ENCODE measurements at regions not wholly inside any gene's neighbourhood (a gene's known extent, or its start where the extent isn't known, plus 50 kb on each side); places are given as distances from the start of the nearest gene placed in this dataset.

- H3K27me3 ChIP-seq (ENCODE audit: control insufficient read depth, insufficient read depth, low read length): no peaks in the 10 kb centered on the region
- no peak overlapping the region for H3K4me3 ChIP-seq (ENCODE audit: low read depth, low read length)
- no peak for DNase-seq (ENCODE audit: low read depth)
- H3K36me3 ChIP-seq (ENCODE audit: control insufficient read depth, insufficient read depth, low read length): no peaks in the 10 kb centered on the region
- no peak for TF ChIP-seq CTCF (IDR thresholded peaks at IDR 0.05; ENCODE audit: insufficient read depth, low read depth, low read length)
- ChIA-PET CTCF (interaction anchor here (0.7 kb wide), 1 partner anchor 25 kb away, joined by 3 read pairs; no protein-coding TSS in a partner anchor), POLR2A (no interaction called here)
These were observed 78.0 kb upstream of the CTLA4 start for GRCh38 chr2:203789618-203790017.

- ChIA-PET CTCF (no interaction called here), POLR2A (no interaction called here)
- Histone ChIP-seq H3K4me3 (ENCODE audit: low read depth, low read length) (no peak overlapping the region), H3K27me3 (ENCODE audit: control insufficient read depth, insufficient read depth, low read length) (no peaks in the 10 kb centered on the region), H3K36me3 (ENCODE audit: control insufficient read depth, insufficient read depth, low read length) (no peaks in the 10 kb centered on the region)
- no peak for TF ChIP-seq CTCF (IDR thresholded peaks at IDR 0.05; ENCODE audit: insufficient read depth, low read depth, low read length)
- DNase-seq (ENCODE audit: low read depth): no peak
These were observed 77.3 kb upstream of the CTLA4 start for GRCh38 chr2:203790134-203790852.

GRCh38 chr2:203796248-203797010, 71.1 kb upstream of the CTLA4 start:
- no peaks in the 10 kb centered on the region for H3K36me3 ChIP-seq (ENCODE audit: control insufficient read depth, insufficient read depth, low read length)
- H3K27me3 ChIP-seq (ENCODE audit: control insufficient read depth, insufficient read depth, low read length): no peaks in the 10 kb centered on the region
- no peak for TF ChIP-seq CTCF (IDR thresholded peaks at IDR 0.05; ENCODE audit: insufficient read depth, low read depth, low read length)
- no peak overlapping the region for H3K4me3 ChIP-seq (ENCODE audit: low read depth, low read length)
- no peak for DNase-seq (ENCODE audit: low read depth)
- CTCF ChIA-PET: interaction anchor here (0.7 to 1.3 kb wide), 2 partner anchors 9 to 11 kb away, joined by 3 read pairs; no protein-coding TSS in a partner anchor
- POLR2A ChIA-PET: no interaction called here

- POLR2A ChIA-PET: interaction anchor here (0.5 kb wide), 1 partner anchor 77 kb away, joined by 5 read pairs; no protein-coding TSS in a partner anchor
- CTCF ChIA-PET: interaction anchor here (0.7 to 1.3 kb wide), 3 partner anchors 10 to 14 kb away, joined by 3 read pairs; no protein-coding TSS in a partner anchor
- TF ChIP-seq CTCF (IDR thresholded peaks at IDR 0.05; ENCODE audit: insufficient read depth, low read depth, low read length): no peak
- no peaks in the 10 kb centered on the region for H3K27me3 ChIP-seq (ENCODE audit: control insufficient read depth, insufficient read depth, low read length)
- no peak overlapping the region for H3K4me3 ChIP-seq (ENCODE audit: low read depth, low read length)
- no peak for DNase-seq (ENCODE audit: low read depth)
- H3K36me3 ChIP-seq (ENCODE audit: control insufficient read depth, insufficient read depth, low read length): no peaks in the 10 kb centered on the region
These were observed 70.3 kb upstream of the CTLA4 start for GRCh38 chr2:203797276-203797675.

- TF ChIP-seq CTCF (IDR thresholded peaks at IDR 0.05; ENCODE audit: insufficient read depth, low read depth, low read length): no peak
- Histone ChIP-seq H3K27me3 (ENCODE audit: control insufficient read depth, insufficient read depth, low read length) (no peaks in the 10 kb centered on the region), H3K4me3 (ENCODE audit: low read depth, low read length) (no peak overlapping the region), H3K36me3 (ENCODE audit: control insufficient read depth, insufficient read depth, low read length) (no peaks in the 10 kb centered on the region)
- no peak for DNase-seq (ENCODE audit: low read depth)
- ChIA-PET POLR2A (no interaction called here), CTCF (interaction anchor here (1.1 kb wide), 1 partner anchor 14 kb away, joined by 3 read pairs; no protein-coding TSS in a partner anchor)
These were observed 69.9 kb upstream of the CTLA4 start for GRCh38 chr2:203797712-203798111.
